GM12878 (cell line): ENCODE measurements at regions not wholly inside any gene's neighbourhood (a gene's known extent, or its start where the extent isn't known, plus 50 kb on each side); places are given as distances from the start of the nearest gene placed in this dataset.

Experiments used
- ATAC-seq: fragments of 200-7000 bp; cut with Tn5 transposase; 3 replicates; pipeline ENCODE4 v1.9.1; 2020; ENCODE audit warnings: mild to moderate bottlenecking, moderate library complexity
- BruUV-seq: library from RNA; stranded (reverse); fragments of 400-500 nt; replicated peaks from 2 replicates; lab custom pipeline; 2021; lab: Mats Ljungman, UMichigan
- CTCF ChIA-PET: fragments of 300-600 bp; sonication (Branson Sonifier 250); formaldehyde crosslinking; extraction: SDS; loops from one replicate; lab custom pipeline; 2021; ENCODE audit warnings: inconsistent platforms; lab: Yijun Ruan, JAX
- POLR2A ChIA-PET: fragments of 350-600 bp; formaldehyde crosslinking; extraction: SDS; loops from one replicate; lab custom pipeline; 2021; ENCODE audit warnings: inconsistent platforms; lab: Charles Lee
- RAD21 ChIA-PET: fragments of 300-600 bp; sonication (Branson Sonifier 250); formaldehyde crosslinking; loops from one replicate; lab custom pipeline; 2023; ENCODE audit warnings: antibody characterized with exemption; ENCODE audit not compliant: unreplicated experiment; lab: Charles Lee
- SMC1A ChIA-PET: fragments of 300-600 bp; sonication (Branson Sonifier 250); formaldehyde crosslinking; loops from one replicate; lab custom pipeline; 2023; ENCODE audit not compliant: unreplicated experiment, uncharacterized antibody; lab: Charles Lee
- DNase-seq: peaks from one replicate; pipeline ENCODE4 v3.0.0-alpha.2; 2011; ENCODE audit warnings: low read depth, low spot score
- FAIRE-seq: peaks from 3 replicates; lab custom pipeline; 2011; peaks lifted over from hg19 to GRCh38; lab: Jason Lieb, UNC
- H2AFZ ChIP-seq: 2 replicates; pipeline ENCODE4 v1.6.0; 2011; ENCODE audit warnings: low read depth, low read length, control low read depth; ENCODE audit not compliant: control insufficient read depth
- H3K27ac ChIP-seq: 2 replicates; pipeline ENCODE4 v1.5.1; 2011; ENCODE audit warnings: control low read depth; ENCODE audit not compliant: control insufficient read depth, insufficient read depth
- H3K27me3 ChIP-seq, 2 experiments: replicated peaks in 1 of 2; 2 replicates each; pipeline versions ENCODE4 v1.6.0 to v1.6.1; 2011; ENCODE audit warnings: low read length in 1 of 2; ENCODE audit not compliant: control insufficient read depth in 2 of 2, insufficient read depth in 2 of 2
- H3K36me3 ChIP-seq, 2 experiments: 2 replicates each; pipeline ENCODE4 v1.5.1; 2011; ENCODE audit warnings: low read length in 1 of 2; ENCODE audit not compliant: control insufficient read depth in 2 of 2, insufficient read depth in 2 of 2
- H3K4me1 ChIP-seq: 2 replicates; pipeline ENCODE4 v1.6.1; 2011; ENCODE audit warnings: mild to moderate bottlenecking, low read length, moderate library complexity, mixed read lengths; ENCODE audit not compliant: control insufficient read depth, insufficient read depth
- H3K4me2 ChIP-seq: 2 replicates; pipeline ENCODE4 v1.6.0; 2011; ENCODE audit warnings: control low read depth; ENCODE audit not compliant: control insufficient read depth, insufficient read depth
- H3K4me3 ChIP-seq: fragments of 200-600 bp; sonication (generic); 2 replicates; pipeline ENCODE4 v1.5.1; 2016
- H3K79me2 ChIP-seq: 2 replicates; pipeline ENCODE4 v1.6.0; 2011; ENCODE audit warnings: low read length; ENCODE audit not compliant: control insufficient read depth, insufficient read depth
- H3K9ac ChIP-seq: 2 replicates; pipeline ENCODE4 v1.8.0; 2011; ENCODE audit warnings: low read length, control low read depth, mixed read lengths; ENCODE audit not compliant: control insufficient read depth, insufficient read depth
- H3K9me3 ChIP-seq: replicated peaks from 3 replicates; pipeline ENCODE4 v1.5.1; 2011; ENCODE audit warnings: mild to moderate bottlenecking, low read length; ENCODE audit not compliant: control insufficient read depth, insufficient read depth
- H4K20me1 ChIP-seq: 2 replicates; pipeline ENCODE4 v1.6.0; 2011; ENCODE audit not compliant: control insufficient read depth, insufficient read depth
- ASH2L ChIP-seq: fragments of 300-600, 200-600 bp; sonication (generic); IDR thresholded peaks from 2 replicates; pipeline ENCODE4 v1.6.1; 2017; ENCODE audit warnings: low read depth, mild to moderate bottlenecking, borderline replicate concordance
- CHD2 ChIP-seq: IDR thresholded peaks from 2 replicates; pipeline ENCODE4 v1.6.1; 2011; ENCODE audit warnings: low read depth, low read length, improper control_type of control experiment, borderline replicate concordance
- FOXK2 ChIP-seq: fragments of 450-650 bp; IDR thresholded peaks from 2 replicates; pipeline ENCODE4 v1.6.1; 2017; ENCODE audit warnings: mild to moderate bottlenecking, moderate library complexity
- HCFC1 ChIP-seq: fragments of 150-350 bp; IDR thresholded peaks from 2 replicates; pipeline ENCODE4 v1.6.1; 2014; ENCODE audit warnings: low read length
- HDAC2 ChIP-seq: fragments of 200-600 bp; sonication (generic); IDR thresholded peaks from 2 replicates; pipeline ENCODE4 v1.6.1; 2017
- NFYB ChIP-seq: IDR thresholded peaks from 2 replicates; pipeline ENCODE4 v1.6.1; 2011; ENCODE audit warnings: low read depth, mild to moderate bottlenecking, low read length, improper control_type of control experiment, moderate library complexity; ENCODE audit not compliant: insufficient read depth
- RELA ChIP-seq: fragments of 450-650 bp; IDR thresholded peaks from 2 replicates; pipeline ENCODE4 v1.8.0; 2014; ENCODE audit warnings: borderline replicate concordance; ENCODE audit not compliant: partially characterized antibody
- ZZZ3 ChIP-seq: IDR thresholded peaks from 2 replicates; pipeline ENCODE4 v1.6.1; 2011; ENCODE audit warnings: low read depth; ENCODE audit not compliant: control insufficient read depth, insufficient read length
- WGBS: methylation state at CpG from one replicate; pipeline ENCODE4 v1.1.6; 2016; ENCODE audit warnings: low lambda C conversion rate; ENCODE audit not compliant: insufficient replicate concordance, insufficient coverage; ENCODE audit errors: missing lambda C conversion rate; 5-methylcytosine and 5-hydroxymethylcytosine counted together
- in situ Hi-C: fragments of 300-500 bp; cut with MboI; formaldehyde crosslinking; loops from 9 replicates; pipeline ENCODE4 v1.14.3; 2018; ENCODE audit warnings: mixed read lengths
- intact Hi-C: fragments of 100-400 bp; cut with micrococcal nuclease; formaldehyde crosslinking; loops from one replicate; pipeline ENCODE4 v1.14.2; 2022; ENCODE audit not compliant: unreplicated experiment

DNA sequence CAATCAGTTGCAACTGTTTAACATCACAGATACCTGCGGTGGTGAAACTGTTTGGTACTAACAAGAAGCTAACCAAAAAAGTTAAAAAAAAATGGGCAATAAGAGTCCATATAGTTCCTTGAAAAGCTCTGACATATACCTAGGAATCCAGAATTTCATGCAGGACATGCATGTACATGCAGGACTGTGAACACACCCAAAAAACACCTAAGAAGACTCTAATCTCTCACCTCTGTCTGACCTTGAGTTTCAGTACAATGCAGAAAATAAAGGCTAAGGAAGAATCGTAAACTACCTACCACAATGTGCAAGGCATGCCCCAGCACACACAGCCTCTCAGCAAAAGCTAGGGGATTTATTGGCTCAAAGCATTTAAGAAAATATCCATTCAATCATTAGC lies 110.7 kb upstream of the GOLGA8J start:
- Histone ChIP-seq H3K9ac (no peak overlapping the region), H3K4me1 (no peaks in the 10 kb centered on the region), H4K20me1 (no peaks in the 10 kb centered on the region), H3K36me3 (no peaks in the 10 kb centered on the region), H3K4me2 (no peak overlapping the region), H3K4me3 (no peak overlapping the region), H3K27me3 (no peaks in the 10 kb centered on the region), H3K27ac (no peak overlapping the region), H3K9me3 (no peaks in the 10 kb centered on the region), H3K79me2 (no peaks in the 10 kb centered on the region), H2AFZ (no peak overlapping the region)
- FAIRE-seq (no peak), ATAC-seq (no peak), DNase-seq (no peak)
- no TSS peak for BruUV-seq
- in situ Hi-C loops, result no loop called here
- ChIA-PET RAD21 (no interaction called here), POLR2A (no interaction called here), CTCF (no interaction called here), SMC1A (no interaction called here)
- TF ChIP-seq RELA, result no peak
- WGBS, result 16% methylated on average over 2 of the region's 2 CpGs
- intact Hi-C loops, result no loop called here

DNA sequence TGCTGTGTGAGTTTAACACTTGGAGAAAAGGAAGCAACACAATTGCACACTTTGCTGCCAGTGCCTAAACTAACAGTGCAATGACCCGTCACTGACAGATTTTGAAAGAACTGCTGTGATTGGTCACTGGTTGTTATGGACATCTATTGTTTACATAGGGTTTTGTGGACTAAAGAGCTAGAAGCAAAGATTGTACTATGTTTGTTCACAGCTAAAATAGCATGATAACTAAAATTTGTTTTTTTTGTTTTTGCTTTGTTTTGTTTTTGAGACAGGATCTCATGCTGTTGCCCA lies 112.4 kb upstream of the GOLGA8J start:
- H3K9me3 ChIP-seq, result no peaks in the 10 kb centered on the region
- no peaks in the 10 kb centered on the region for H3K36me3 ChIP-seq
- H3K4me2 ChIP-seq, result no peak overlapping the region
- DNase-seq, result no peak
- no peaks in the 10 kb centered on the region for H3K27me3 ChIP-seq
- TF ChIP-seq NFYB (no peak), CHD2 (no peak), ZZZ3 (no peak), ASH2L (no peak), RELA (no peak), FOXK2 (no peak), HCFC1 (no peak), HDAC2 (no peak)
- RAD21 ChIA-PET, result no interaction called here
- intact Hi-C loops (no loop called here), in situ Hi-C loops (no loop called here)
- no peaks in the 10 kb centered on the region for H4K20me1 ChIP-seq
- BruUV-seq, result no TSS peak
- no peak for FAIRE-seq
- POLR2A ChIA-PET, result no interaction called here
- ATAC-seq, result no peak
- H2AFZ ChIP-seq, result no peak overlapping the region
- H3K4me3 ChIP-seq, result no peak overlapping the region
- no peak overlapping the region for H3K27ac ChIP-seq
- SMC1A ChIA-PET, result no interaction called here
- no peaks in the 10 kb centered on the region for H3K79me2 ChIP-seq
- no peak overlapping the region for H3K9ac ChIP-seq
- no peaks in the 10 kb centered on the region for H3K4me1 ChIP-seq
- CTCF ChIA-PET, result no interaction called here
- WGBS, result 4% methylated on average over 1 of the region's 1 CpG
